22Rv1 (cell line): ENCODE measurements at regions not wholly inside any gene's neighbourhood (a gene's known extent, or its start where the extent isn't known, plus 50 kb on each side); places are given as distances from the start of the nearest gene placed in this dataset.
A peak's percentile ranks its signal among the peaks of the same experiment; 100 is the strongest.

Source experiments
- ZFX ChIP-seq: fragments of 450-650 bp; IDR thresholded peaks from 2 replicates; pipeline ENCODE4 v1.6.1; 2017; ENCODE audit warnings: antibody characterized with exemption, borderline replicate concordance
- TF ChIP-seq, protein P1 (sequence below): fragments of 450-650 bp; IDR thresholded peaks from 2 replicates; pipeline ENCODE4 v1.5.1; 2017; ENCODE audit warnings: mild to moderate bottlenecking

GRCh38 chr1:222009105-222009730 is 267.3 kb upstream of the DUSP10 start:
- TF ChIP-seq, protein P1, sequence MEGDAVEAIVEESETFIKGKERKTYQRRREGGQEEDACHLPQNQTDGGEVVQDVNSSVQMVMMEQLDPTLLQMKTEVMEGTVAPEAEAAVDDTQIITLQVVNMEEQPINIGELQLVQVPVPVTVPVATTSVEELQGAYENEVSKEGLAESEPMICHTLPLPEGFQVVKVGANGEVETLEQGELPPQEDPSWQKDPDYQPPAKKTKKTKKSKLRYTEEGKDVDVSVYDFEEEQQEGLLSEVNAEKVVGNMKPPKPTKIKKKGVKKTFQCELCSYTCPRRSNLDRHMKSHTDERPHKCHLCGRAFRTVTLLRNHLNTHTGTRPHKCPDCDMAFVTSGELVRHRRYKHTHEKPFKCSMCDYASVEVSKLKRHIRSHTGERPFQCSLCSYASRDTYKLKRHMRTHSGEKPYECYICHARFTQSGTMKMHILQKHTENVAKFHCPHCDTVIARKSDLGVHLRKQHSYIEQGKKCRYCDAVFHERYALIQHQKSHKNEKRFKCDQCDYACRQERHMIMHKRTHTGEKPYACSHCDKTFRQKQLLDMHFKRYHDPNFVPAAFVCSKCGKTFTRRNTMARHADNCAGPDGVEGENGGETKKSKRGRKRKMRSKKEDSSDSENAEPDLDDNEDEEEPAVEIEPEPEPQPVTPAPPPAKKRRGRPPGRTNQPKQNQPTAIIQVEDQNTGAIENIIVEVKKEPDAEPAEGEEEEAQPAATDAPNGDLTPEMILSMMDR = peak; percentile 83
- TF ChIP-seq ZFX = no peak
